Keratinocyte (primary cell): ENCODE measurements at regions not wholly inside any gene's neighbourhood (a gene's known extent, or its start where the extent isn't known, plus 50 kb on each side); places are given as distances from the start of the nearest gene placed in this dataset.

ENCODE experiments used
- DNase-seq: peaks from one replicate; pipeline ENCODE4 v3.0.0-alpha.2; 2011; ENCODE audit warnings: low read depth, missing footprints, low spot score
- FAIRE-seq: peaks from 2 replicates; lab custom pipeline; 2011; peaks lifted over from hg19 to GRCh38; lab: Jason Lieb, UNC
- H2AFZ ChIP-seq: 2 replicates; pipeline ENCODE4 v1.6.0; 2012; ENCODE audit warnings: low read length, control low read depth, inconsistent platforms; ENCODE audit not compliant: control insufficient read depth
- H3K27ac ChIP-seq: 2 replicates; pipeline ENCODE4 v1.5.1; 2011; ENCODE audit warnings: low read length; ENCODE audit not compliant: control insufficient read depth, insufficient read depth
- H3K27me3 ChIP-seq: 3 replicates; pipeline ENCODE4 v1.6.0; 2011; ENCODE audit warnings: low read length; ENCODE audit not compliant: control insufficient read depth, insufficient read depth; ENCODE audit errors: extremely low read depth
- H3K36me3 ChIP-seq, 2 experiments: 2 replicates in 1 of 2; 3 replicates in 1 of 2; pipeline ENCODE4 v1.5.1; 2011; ENCODE audit warnings: low read length in 2 of 2, mild to moderate bottlenecking in 1 of 2; ENCODE audit not compliant: control insufficient read depth in 2 of 2, insufficient read depth in 2 of 2; ENCODE audit errors: extremely low read depth in 1 of 2
- H3K4me1 ChIP-seq: 3 replicates; pipeline ENCODE4 v1.5.1; 2011; ENCODE audit warnings: low read length; ENCODE audit not compliant: control insufficient read depth, insufficient read depth; ENCODE audit errors: extremely low read depth
- H3K4me2 ChIP-seq: 3 replicates; pipeline ENCODE4 v1.6.0; 2011; ENCODE audit warnings: low read depth, low read length; ENCODE audit not compliant: control insufficient read depth, insufficient read depth; ENCODE audit errors: extremely low read depth
- H3K4me3 ChIP-seq, 3 experiments: fragments of 200-600 bp in 1 of 3; sonication (generic) in 1 of 3; 2 replicates in 2 of 3; 3 replicates in 1 of 3; pipeline ENCODE4 v1.5.1; 2011 to 2016; ENCODE audit warnings: low read length in 3 of 3, mild to moderate bottlenecking in 3 of 3, control low read depth in 2 of 3, inconsistent platforms in 1 of 3, low read depth in 1 of 3, mixed read lengths in 1 of 3, mixed run types in 1 of 3, moderate library complexity in 1 of 3; ENCODE audit not compliant: control insufficient read depth in 2 of 3, insufficient read depth in 2 of 3; ENCODE audit errors: extremely low read depth in 1 of 3
- H3K79me2 ChIP-seq: 2 replicates; pipeline ENCODE4 v1.6.0; 2012; ENCODE audit warnings: low read length; ENCODE audit not compliant: control insufficient read depth, insufficient read depth
- H3K9ac ChIP-seq: 3 replicates; pipeline ENCODE4 v1.6.0; 2011; ENCODE audit warnings: low read length; ENCODE audit not compliant: control insufficient read depth, insufficient read depth; ENCODE audit errors: extremely low read depth
- H3K9me1 ChIP-seq: 3 replicates; pipeline ENCODE4 v1.6.0; 2011; ENCODE audit warnings: low read length; ENCODE audit not compliant: control insufficient read depth, insufficient read depth; ENCODE audit errors: extremely low read depth
- H3K9me3 ChIP-seq: 2 replicates; pipeline ENCODE4 v1.5.1; 2012; ENCODE audit warnings: low read depth, low read length; ENCODE audit not compliant: control insufficient read depth
- H4K20me1 ChIP-seq: 3 replicates; pipeline ENCODE4 v1.6.0; 2011; ENCODE audit warnings: low read length; ENCODE audit not compliant: control insufficient read depth, insufficient read depth; ENCODE audit errors: extremely low read depth
- CTCF ChIP-seq, 3 experiments: IDR thresholded peaks in 1 of 3; conservative IDR thresholded peaks in 1 of 3; optimal IDR thresholded peaks in 1 of 3; 2 replicates in 2 of 3; 3 replicates in 1 of 3; pipeline versions ENCODE3 to v1.5.1; 2011; ENCODE audit warnings: low read length in 3 of 3, mild to moderate bottlenecking in 3 of 3, moderate library complexity in 2 of 3, control low read depth in 1 of 3, inconsistent platforms in 1 of 3; ENCODE audit not compliant: insufficient read depth in 2 of 3; ENCODE audit errors: extremely low read depth in 1 of 3
- EZH2 ChIP-seq: IDR thresholded peaks from one replicate; pipeline ENCODE4 v1.6.1; 2012; ENCODE audit warnings: inconsistent platforms, mild to moderate bottlenecking, low read length, moderate library complexity
- dilution Hi-C: fragments of 300-500 bp; cut with MboI; formaldehyde crosslinking; loops from one replicate; pipeline ENCODE4 v1.7.0; 2020; ENCODE audit warnings: low sequenced_read_pairs; ENCODE audit not compliant: extremely low pct_ligation_motif_present

GRCh38 chr14:26067341-26067740 is 530.5 kb downstream of the NOVA1 start:
- Histone ChIP-seq H3K4me3 (no peak overlapping the region), H3K27me3 (no peaks in the 10 kb centered on the region), H3K27ac (no peak overlapping the region), H3K36me3 (no peaks in the 10 kb centered on the region), H3K4me2 (no peak overlapping the region), H3K9me3 (peaks cover 2% of the 10 kb centered on the region), H3K4me1 (no peaks in the 10 kb centered on the region), H3K9me1 (no peaks in the 10 kb centered on the region), H3K9ac (no peak overlapping the region), H2AFZ (no peak overlapping the region), H4K20me1 (no peaks in the 10 kb centered on the region), H3K79me2 (no peaks in the 10 kb centered on the region)
- TF ChIP-seq CTCF (optimal IDR thresholded peaks at IDR 0.05 in 1 of 3, IDR thresholded peaks at IDR 0.05 in 1 of 3, conservative IDR thresholded peaks at IDR 0.05 in 1 of 3; ENCODE audit: extremely low read depth in 1 of 3, insufficient read depth in 2 of 3, low read length in 3 of 3) = no peak
- no peak for TF ChIP-seq EZH2
- dilution Hi-C loops = no loop called here
- FAIRE-seq (no peak), DNase-seq (no peak)

DNA sequence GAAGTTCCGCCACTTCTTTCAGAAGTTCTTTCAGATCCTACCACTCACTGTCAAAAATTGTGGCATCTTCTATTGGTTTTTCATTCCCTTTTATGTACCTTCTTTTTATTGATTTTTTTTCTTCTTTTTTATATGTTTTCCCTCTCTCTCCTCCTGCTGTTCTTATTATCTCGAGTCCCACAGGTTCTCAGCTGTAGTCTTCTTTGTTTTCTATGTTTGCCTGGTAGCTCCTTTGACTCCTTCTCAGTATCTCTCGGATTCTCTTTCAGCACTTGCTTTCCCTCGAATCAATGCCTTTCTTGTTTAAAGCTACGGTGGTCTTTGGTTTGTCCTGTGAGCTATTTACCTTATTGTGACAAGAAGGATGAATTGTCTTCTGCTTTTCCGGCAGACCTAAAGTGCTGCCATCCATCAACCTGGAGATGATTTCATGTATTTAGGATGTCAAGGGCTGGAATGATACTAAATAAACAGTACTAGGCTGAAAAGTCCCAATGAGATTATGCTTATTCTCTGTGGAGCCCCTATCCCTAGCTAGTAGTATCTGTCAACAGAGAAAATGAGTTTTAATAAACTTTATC is 541.7 kb downstream of the NOVA1 start:
- peaks cover 3% of the 10 kb centered on the region for H3K9me3 ChIP-seq
- no peaks in the 10 kb centered on the region for H4K20me1 ChIP-seq
- dilution Hi-C loops = no loop called here
- no peak for DNase-seq
- H3K27me3 ChIP-seq = no peaks in the 10 kb centered on the region
- no peak overlapping the region for H3K27ac ChIP-seq
- no peaks in the 10 kb centered on the region for H3K79me2 ChIP-seq
- H3K9me1 ChIP-seq = no peaks in the 10 kb centered on the region
- H3K36me3 ChIP-seq = no peaks in the 10 kb centered on the region
- H3K4me3 ChIP-seq = no peak overlapping the region
- H3K9ac ChIP-seq = no peak overlapping the region
- TF ChIP-seq EZH2 = no peak
- TF ChIP-seq CTCF (optimal IDR thresholded peaks at IDR 0.05 in 1 of 3, IDR thresholded peaks at IDR 0.05 in 1 of 3, conservative IDR thresholded peaks at IDR 0.05 in 1 of 3; ENCODE audit: extremely low read depth in 1 of 3, insufficient read depth in 2 of 3, low read length in 3 of 3) = no peak
- no peaks in the 10 kb centered on the region for H3K4me1 ChIP-seq
- no peak overlapping the region for H3K4me2 ChIP-seq
- FAIRE-seq = no peak
- H2AFZ ChIP-seq = no peak overlapping the region
